HG03108 (cell line): ENCODE measurements at regions not wholly inside any gene's neighbourhood (a gene's known extent, or its start where the extent isn't known, plus 50 kb on each side); places are given as distances from the start of the nearest gene placed in this dataset.
"Not testable (repeated sequence)": the region's sequence is repeated elsewhere in the genome, so short reads cannot be mapped to it uniquely, and the experiment has no call there.

Experiments
- ATAC-seq: cut with Tn5 transposase; IDR thresholded peaks from one replicate; pipeline ENCODE4 v1.9.1; 2021; ENCODE audit warnings: moderate library complexity; ENCODE audit not compliant: unreplicated experiment

- no peak for ATAC-seq
These were observed 68.5 kb downstream of the CDC14C start for GRCh38 chr7:48992816-48993215.

DNA sequence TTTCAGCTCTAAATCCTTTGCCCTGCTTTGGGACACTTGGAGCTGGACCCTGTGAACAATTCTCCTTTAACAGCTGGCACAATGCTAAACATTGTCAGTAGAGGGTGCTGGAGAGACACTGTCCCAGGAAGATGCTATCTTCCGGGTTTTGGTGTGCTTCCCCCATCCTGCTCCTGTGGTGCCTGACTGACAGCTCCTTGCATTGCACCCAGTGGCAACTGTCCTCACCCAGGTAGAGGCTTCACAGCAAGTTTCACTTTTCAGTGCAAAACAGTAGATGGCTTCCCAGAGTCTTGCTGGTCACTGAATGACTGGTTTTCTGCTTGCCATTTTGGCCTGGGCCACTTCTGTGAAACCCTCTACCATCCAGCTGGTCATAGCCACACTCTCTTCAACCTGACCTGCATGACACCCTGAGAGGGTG, 77.3 kb downstream of the CDC14C start:
- ATAC-seq: peak; percentile 92

DNA sequence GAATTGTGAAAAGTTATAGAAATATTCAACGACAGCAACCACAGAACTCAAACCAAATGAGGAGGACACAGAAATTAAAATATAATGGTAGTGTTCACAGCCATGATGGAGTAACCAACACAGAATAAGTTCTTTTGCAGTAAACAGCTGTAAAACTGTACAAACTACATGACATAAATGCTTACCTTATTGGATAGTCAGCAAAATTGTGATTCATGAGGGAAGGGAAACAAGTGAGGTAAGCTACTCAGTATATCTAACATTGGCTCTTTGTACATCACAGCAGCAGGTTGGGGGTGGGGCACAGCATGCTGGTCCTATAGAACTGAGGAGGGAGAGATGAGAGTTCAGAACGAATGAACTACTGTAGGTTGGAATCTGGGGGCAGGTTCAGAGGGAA, 86.4 kb downstream of the CDC14C start:
- ATAC-seq: no peak

DNA sequence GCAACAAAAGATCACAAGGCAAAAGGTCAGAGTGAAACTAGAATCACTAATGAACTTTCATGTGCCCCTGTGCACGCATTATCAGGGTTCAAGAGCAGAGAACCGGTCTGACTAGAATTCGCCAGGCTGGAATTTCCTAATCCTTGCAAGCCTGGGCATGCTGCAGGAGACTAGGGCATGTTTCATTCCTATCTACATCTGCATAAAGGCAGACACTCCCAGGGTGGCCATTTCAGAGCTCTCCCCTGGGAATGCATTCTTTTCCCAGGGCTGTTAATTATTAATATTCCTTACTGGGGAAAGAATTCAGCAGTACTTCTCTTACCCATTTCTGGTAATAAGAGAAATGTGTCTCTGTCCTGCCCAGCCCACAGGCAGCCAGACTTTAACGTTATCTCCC, 90.5 kb downstream of the CDC14C start:
- no peak for ATAC-seq

DNA sequence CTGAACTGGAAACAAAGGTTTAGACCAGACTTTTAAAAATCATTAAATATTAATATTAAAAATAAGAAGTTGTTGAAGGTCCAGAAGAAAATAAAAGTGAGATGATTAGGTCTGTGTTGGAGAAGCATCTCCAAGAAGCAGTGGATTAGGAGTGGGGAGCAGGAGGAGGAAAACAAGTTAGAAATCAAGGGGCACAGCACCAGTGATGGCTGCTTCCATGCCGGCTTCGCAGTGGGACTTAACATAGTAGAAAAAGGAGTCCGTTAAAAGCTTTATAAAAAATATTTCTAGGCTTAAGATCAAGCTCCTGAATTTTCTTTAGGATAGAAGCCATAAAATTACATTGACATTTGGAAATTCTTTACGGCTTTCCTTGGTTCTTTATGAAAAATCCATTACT, 95.8 kb downstream of the CDC14C start:
- no peak for ATAC-seq

- no peak for ATAC-seq
These were observed 98.1 kb downstream of the CDC14C start for GRCh38 chr7:49022448-49022847.

DNA sequence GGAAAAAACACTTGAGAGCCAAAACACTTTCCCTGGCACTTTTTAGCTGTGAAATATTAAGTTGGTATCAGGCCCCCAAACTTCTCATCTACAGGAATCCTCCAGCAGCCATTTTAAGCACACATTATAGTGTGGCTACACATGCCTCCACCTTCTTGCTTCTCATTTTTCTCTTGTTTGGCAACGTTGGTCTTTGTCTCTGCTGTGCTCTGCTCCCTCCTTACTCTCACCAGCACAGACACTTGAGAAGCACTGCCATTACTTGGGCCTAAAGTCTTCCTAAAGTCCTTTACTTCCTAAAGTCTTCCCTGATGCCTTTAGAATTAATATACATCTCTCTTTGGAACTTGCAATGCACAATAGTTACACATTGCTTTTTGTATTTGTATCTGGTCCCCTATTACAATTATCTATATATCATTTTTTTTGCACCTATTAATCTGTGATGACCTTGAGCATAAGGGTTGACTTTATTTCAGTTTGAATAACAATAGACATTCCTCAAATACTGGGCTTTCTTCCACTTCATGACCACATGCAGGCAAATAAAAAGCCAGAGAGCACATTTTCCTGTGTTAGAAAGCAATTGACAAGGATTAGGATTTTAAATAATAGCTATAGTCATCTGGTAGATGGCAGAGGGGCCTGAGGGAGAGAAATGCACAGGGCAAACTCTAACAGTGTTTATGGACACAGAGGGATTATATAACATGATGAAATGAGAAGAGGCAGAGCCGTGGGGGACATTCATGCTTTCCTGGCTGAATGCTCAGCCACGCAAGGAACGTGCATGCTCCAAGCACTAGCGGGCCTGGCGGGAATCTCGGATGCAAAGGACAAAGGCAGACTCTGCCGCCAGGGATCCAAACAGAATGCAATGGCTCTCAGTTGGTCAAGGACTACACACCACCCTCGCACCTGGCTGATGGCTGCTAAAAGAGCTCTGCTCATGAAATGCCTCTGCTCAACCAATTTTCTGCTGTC, 99.3 kb downstream of the CDC14C start:
- no peak for ATAC-seq

DNA sequence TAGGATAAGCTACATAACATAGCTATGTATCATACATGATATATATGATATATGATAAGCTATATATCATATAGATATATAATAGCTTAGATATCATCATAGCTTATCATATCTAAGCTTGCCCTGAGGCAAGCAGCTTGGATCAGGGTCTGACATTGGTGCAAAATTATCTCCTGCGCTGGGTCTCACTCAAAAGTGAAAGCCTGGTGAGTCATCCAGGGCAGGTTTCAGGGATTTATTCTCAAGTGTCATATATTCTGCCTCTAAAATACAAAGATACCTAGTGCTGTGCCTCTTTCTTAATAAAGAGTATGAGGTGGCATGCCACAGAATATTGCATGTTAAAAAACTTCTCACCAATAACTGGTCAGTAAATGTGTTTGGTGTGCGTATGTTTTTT, 105.9 kb downstream of the CDC14C start:
- no peak for ATAC-seq

DNA sequence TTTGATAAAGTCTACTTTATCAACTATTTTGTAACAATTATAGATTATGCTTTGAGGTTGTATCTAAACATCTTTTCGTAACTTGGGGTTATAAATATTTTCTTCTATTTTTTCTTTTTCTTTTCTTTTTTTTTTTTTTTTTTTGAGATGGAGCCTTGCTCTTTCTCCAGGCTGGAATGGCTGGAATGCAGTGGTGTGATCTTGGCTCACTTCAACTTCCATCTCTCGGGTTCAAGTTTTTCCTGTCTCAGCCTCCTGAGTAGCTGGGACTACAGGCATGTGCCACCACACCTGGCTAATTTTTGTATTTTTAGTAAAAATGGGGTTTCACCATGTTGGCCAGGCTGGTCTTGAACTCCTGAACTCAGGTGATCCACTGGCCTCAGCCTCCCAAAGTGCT, 108.8 kb downstream of the CDC14C start:
- ATAC-seq: not testable (repeated sequence)

DNA sequence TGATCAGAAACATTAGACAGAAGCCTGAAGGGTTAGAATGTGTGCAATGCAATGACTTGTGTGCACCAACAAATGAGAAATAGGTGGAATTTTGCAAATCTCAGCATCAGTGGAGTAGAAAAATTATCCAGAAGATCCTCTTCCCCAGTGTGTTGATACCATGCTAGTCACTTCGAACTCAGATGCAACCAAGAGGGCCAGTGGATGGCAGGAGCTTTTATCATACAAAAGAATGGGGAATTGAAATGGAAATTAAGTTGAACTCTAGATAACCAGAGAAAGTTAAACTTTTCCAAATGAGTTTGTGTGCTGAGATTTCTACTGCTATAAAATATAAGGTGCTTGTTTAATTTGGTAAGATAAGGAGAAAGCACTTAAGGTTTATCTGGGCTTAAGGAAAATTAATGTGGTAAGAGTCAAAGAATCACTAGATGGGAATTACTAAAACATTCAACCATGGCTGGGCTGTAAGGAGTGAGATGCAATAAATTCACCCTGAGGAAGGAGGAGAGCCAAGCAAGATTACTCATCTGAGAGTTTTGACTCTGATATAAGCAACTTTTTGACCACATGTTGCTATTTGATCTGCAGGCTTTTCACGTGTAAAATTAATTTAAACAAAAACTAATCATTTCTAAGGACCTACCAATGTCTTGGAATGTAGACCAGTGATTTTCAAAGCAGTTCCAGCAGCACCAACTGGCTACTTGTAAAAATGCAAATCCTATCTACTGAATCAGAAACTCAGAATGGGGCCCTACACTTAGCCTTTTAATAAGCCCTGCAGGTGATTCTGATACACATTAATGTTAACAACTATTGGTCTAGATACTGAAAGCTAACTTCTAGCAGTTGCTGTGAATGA, 113.2 kb downstream of the CDC14C start:
- ATAC-seq: no peak

DNA sequence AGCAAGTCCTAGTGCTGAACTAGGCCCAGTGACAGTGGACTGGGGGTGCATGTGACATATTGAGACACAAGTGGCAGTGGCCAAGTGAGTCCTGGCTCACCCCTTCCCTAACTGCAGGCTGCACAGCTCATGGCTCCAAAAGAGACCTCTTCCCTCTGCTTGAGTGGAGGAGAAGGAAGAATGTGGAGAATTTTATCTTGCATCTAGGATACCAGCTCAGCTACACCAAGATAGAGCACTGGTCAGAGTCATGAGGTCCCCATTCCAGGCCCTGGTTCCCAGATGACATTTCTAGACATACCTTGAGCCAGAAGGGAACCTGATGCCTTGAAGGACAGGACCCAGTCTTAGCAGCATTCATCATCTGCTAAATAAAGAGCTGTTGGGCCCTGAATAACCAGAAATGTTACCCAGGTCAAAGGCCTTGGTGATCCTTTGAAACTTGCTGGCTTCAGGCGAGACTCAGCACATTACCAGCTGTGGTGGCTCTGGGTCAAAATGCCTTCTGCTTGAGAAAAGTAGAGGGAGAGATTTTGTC, 114.5 kb downstream of the CDC14C start:
- ATAC-seq: no peak

GRCh38 chr7:49060743-49061142, 136.4 kb downstream of the CDC14C start:
- no peak for ATAC-seq

DNA sequence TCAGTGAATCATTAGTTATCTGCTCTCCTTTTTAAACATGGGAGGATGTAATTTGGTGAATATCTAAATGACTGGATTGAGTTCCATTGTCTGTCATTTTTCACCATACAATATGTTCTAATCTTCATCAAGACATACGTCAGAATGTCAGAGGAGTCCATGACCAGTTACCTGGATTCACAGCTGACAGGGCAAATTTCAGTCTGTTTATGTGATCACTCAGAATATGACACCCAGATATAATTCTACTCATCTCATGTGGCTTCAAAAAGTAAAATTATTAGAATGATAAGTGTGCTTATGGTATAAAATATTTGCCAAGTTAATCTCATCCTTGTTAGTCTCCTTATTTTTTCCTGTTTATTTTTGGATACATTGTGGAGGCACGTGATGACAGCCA, 150.2 kb downstream of the CDC14C start:
- ATAC-seq: no peak

DNA sequence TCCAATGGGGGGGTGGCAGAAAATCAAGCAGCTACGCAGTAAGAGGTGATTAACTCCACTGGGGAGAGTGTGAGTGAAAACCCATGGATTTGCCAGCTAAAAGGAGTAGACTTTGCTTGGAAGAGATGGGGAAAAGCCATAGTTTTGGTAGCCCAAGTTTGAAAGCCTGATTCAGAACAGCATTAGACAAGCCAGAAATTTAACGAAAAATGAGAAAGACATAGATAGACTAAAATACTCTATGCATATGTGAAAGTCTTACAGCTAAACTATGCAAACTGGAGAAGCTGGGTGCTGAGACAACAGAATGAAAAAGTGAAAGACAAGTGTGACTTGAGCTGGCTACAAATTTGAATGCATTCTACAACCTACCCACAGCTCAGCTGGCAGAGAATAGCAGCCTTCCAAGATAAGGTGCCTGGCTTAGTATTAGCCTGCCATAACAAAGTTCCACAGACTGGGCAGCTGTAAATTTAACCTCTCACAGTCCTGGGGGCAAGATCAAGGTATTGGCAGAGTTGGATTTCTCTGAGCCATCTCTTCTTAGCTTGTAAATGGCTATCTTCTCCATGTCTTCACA, 156.6 kb downstream of the CDC14C start:
- no peak for ATAC-seq

DNA sequence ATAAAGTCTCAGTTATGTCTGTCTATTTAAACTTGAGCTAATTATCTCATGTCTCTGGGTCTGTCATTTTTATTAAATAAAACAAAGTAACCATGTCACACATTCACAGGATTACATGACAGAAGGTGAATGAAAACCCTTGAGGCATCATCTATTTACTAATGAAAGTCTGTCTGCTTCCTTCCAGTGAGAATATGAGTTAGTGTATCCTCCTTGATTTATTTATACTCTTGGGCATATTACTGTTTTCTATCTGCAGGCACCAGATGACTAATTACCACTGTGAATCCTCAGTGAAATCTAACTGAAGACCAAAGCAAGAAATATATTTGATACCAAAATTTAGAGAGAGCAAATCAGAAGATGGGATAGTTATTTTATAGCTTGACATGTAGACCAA, 163.7 kb downstream of the CDC14C start:
- ATAC-seq: no peak

- no peak for ATAC-seq
These were observed 165.4 kb downstream of the CDC14C start for GRCh38 chr7:49089717-49090116.

- no peak for ATAC-seq
These were observed 166.7 kb downstream of the CDC14C start for GRCh38 chr7:49091089-49091488.

DNA sequence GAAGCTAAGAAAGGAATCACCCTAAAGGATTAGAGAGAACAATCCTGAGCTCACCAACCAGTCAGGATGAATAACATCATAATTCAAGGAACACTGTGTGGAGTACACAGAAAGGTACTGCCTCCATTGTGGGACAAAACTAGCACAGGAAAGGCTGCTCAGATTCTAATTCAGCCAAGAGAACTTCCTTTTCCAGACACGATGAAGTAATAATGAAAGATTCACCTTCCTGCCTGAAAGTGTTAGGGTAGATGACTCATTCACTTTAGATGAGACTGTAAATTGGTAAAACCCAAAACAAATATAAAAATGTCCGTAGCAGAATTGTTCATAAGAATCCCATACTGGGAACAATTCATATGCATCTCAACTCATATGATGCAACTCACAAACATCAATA, 167.2 kb downstream of the CDC14C start:
- no peak for ATAC-seq

- no peak for ATAC-seq
These were observed 168.9 kb downstream of the CDC14C start for GRCh38 chr7:49093218-49093617.

GRCh38 chr7:49094866-49095265, 170.5 kb downstream of the CDC14C start:
- no peak for ATAC-seq
